ENCODE measurements at regions not wholly inside any gene's neighbourhood (a gene's known extent, or its start where the extent isn't known, plus 50 kb on each side); places are given as distances from the start of the nearest gene placed in this dataset.

DNA sequence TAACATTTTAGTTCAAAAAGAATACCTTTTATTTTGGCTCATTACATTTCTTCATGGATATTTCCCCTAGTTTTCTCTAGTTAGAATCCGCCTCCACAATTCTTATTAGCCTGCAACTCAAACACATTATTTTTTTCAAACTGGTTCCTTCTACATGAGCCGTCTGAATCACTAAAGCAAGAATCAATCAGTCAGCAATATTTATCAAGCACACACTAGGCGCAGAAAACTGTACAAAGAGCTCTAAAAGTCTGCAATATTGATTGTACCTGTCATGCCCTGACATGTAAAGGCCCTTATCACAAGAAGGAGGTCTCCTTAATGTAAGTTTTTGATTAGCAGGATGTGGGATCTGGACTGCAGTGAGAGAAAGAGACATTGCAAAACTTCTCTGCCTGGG, 94.8 kb upstream of the CENPE start:
- TF ChIP-seq, protein P1, sequence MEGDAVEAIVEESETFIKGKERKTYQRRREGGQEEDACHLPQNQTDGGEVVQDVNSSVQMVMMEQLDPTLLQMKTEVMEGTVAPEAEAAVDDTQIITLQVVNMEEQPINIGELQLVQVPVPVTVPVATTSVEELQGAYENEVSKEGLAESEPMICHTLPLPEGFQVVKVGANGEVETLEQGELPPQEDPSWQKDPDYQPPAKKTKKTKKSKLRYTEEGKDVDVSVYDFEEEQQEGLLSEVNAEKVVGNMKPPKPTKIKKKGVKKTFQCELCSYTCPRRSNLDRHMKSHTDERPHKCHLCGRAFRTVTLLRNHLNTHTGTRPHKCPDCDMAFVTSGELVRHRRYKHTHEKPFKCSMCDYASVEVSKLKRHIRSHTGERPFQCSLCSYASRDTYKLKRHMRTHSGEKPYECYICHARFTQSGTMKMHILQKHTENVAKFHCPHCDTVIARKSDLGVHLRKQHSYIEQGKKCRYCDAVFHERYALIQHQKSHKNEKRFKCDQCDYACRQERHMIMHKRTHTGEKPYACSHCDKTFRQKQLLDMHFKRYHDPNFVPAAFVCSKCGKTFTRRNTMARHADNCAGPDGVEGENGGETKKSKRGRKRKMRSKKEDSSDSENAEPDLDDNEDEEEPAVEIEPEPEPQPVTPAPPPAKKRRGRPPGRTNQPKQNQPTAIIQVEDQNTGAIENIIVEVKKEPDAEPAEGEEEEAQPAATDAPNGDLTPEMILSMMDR (IDR thresholded peaks at IDR 0.05; ENCODE audit: low read length) = no peak
- no peak for TF ChIP-seq EZH2 (IDR thresholded peaks at IDR 0.05; ENCODE audit: borderline replicate concordance, low read length)

All from OCI-LY1 (cell line).